Astrocyte (in vitro differentiated cells and primary cell): ENCODE measurements at regions not wholly inside any gene's neighbourhood (a gene's known extent, or its start where the extent isn't known, plus 50 kb on each side); places are given as distances from the start of the nearest gene placed in this dataset.

Source experiments
- DNase-seq: peaks from one replicate; pipeline ENCODE4 v3.0.0-alpha.2; 2010; ENCODE audit warnings: low read depth
- FAIRE-seq: peaks from 2 replicates; lab custom pipeline; 2011; peaks lifted over from hg19 to GRCh38; lab: Jason Lieb, UNC
- H2AFZ ChIP-seq: 2 replicates; pipeline ENCODE4 v1.6.0; 2012; ENCODE audit warnings: low read depth, low read length, inconsistent platforms
- H3K27ac ChIP-seq: 2 replicates; pipeline ENCODE4 v1.5.1; 2011; ENCODE audit warnings: low read depth, low read length, inconsistent platforms
- H3K27me3 ChIP-seq: 2 replicates; pipeline ENCODE4 v1.6.0; 2011; ENCODE audit warnings: low read length, inconsistent platforms; ENCODE audit not compliant: insufficient read depth
- H3K36me3 ChIP-seq: 2 replicates; pipeline ENCODE4 v1.5.1; 2011; ENCODE audit warnings: low read length, inconsistent platforms; ENCODE audit not compliant: insufficient read depth
- H3K4me1 ChIP-seq: 2 replicates; pipeline ENCODE4 v1.5.1; 2011; ENCODE audit warnings: low read length, inconsistent platforms; ENCODE audit not compliant: insufficient read depth
- H3K4me2 ChIP-seq: 2 replicates; pipeline ENCODE4 v1.6.0; 2012; ENCODE audit warnings: low read length, inconsistent platforms
- H3K4me3 ChIP-seq: 2 replicates; pipeline ENCODE4 v1.5.1; 2011; ENCODE audit warnings: low read depth, mild to moderate bottlenecking, low read length, inconsistent platforms; ENCODE audit not compliant: insufficient read depth
- H3K79me2 ChIP-seq: 2 replicates; pipeline ENCODE4 v1.6.0; 2012; ENCODE audit warnings: mild to moderate bottlenecking, low read length, inconsistent platforms; ENCODE audit not compliant: insufficient read depth
- H3K9ac ChIP-seq: 2 replicates; pipeline ENCODE4 v1.6.0; 2012; ENCODE audit warnings: mild to moderate bottlenecking, low read length, inconsistent platforms
- H3K9me3 ChIP-seq: 2 replicates; pipeline ENCODE4 v1.5.1; 2012; ENCODE audit warnings: low read depth, mild to moderate bottlenecking, low read length, inconsistent platforms; ENCODE audit not compliant: insufficient read depth
- H4K20me1 ChIP-seq: 2 replicates; pipeline ENCODE4 v1.6.0; 2012; ENCODE audit warnings: low read length, inconsistent platforms; ENCODE audit not compliant: insufficient read depth
- H3K27ac Mint-ChIP-seq: one replicate; pipeline ENCODE4 v1.8.0; 2021; ENCODE audit warnings: mild to moderate bottlenecking, mixed read lengths; ENCODE audit not compliant: unreplicated experiment
- H3K27me3 Mint-ChIP-seq: one replicate; pipeline ENCODE4 v1.8.0; 2021; ENCODE audit warnings: low read depth, mixed read lengths; ENCODE audit not compliant: unreplicated experiment
- H3K36me3 Mint-ChIP-seq: one replicate; pipeline ENCODE4 v1.8.0; 2021; ENCODE audit warnings: low read depth, mixed read lengths; ENCODE audit not compliant: unreplicated experiment
- H3K4me1 Mint-ChIP-seq: one replicate; pipeline ENCODE4 v1.8.0; 2021; ENCODE audit warnings: low read depth, mixed read lengths; ENCODE audit not compliant: unreplicated experiment
- H3K4me3 Mint-ChIP-seq: one replicate; pipeline ENCODE4 v1.8.0; 2021; ENCODE audit warnings: mild to moderate bottlenecking, moderate library complexity, mixed read lengths; ENCODE audit not compliant: unreplicated experiment
- H3K9me3 Mint-ChIP-seq: one replicate; pipeline ENCODE4 v1.8.0; 2021; ENCODE audit warnings: mild to moderate bottlenecking, mixed read lengths; ENCODE audit not compliant: unreplicated experiment
- EZH2 ChIP-seq: IDR thresholded peaks from 2 replicates; pipeline ENCODE4 v1.6.1; 2012; ENCODE audit warnings: mild to moderate bottlenecking, low read length, inconsistent platforms; ENCODE audit not compliant: insufficient read depth
- TF ChIP-seq, protein P1 (sequence below): IDR thresholded peaks from 2 replicates; pipeline ENCODE4 v1.5.1; 2011; ENCODE audit warnings: low read depth, mild to moderate bottlenecking, inconsistent platforms, low read length, moderate library complexity; ENCODE audit not compliant: insufficient read depth

DNA sequence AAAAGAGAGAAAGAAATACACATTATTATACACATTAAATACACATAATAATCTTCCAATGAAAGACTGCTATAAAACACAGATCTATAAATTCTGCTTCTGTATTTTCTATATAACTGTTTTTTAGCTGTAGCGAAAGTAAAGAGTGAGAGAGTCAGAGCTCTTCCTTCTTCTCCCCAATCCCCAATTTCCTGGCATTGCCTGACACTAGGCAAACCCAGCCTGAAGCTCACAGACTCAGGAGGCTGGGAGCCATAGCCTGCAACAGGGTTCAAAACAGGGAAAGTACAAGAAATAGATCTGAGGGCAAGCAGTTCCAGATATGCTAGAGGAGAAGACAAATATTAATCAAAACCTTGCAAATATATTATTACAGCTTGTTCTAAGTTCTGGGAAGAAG is 201.6 kb downstream of the HNRNPD start:
- Mint-ChIP-seq H3K4me3 (no peak overlapping the region), H3K4me1 (no peaks in the 10 kb centered on the region)

DNA sequence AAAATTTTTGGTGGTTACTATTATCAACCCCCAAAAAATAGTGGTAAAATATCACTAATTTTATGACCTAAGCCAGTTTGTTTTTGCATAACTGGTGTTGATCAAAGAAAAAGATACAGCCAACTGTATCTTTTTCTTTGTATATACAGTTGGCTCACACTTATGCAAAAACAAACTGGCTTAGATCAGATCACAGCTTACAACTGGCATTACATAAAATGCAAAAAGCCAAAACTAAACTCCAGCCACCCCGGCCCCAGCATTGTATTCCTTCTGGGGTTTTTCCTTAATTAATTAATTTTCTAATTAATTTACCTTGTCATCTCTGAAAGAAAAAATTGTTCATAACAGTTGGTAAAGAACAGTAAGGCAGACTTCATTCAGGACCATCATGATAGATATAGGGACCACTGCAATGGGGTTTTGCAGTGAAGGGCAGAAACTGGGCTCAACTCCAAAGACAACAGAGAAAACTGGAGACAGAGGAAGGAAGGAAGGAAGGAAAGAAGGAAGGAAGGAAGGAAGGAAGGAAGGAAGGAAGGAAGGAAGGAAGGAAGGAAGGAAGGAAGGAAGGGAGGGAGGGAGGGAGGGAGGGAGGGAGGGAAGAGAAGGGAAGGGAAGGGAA is 202.1 kb downstream of the HNRNPD start:
- no peak overlapping the region for H3K9ac ChIP-seq
- no peak overlapping the region for H2AFZ ChIP-seq
- FAIRE-seq: no peak
- no peaks in the 10 kb centered on the region for H3K79me2 ChIP-seq
- TF ChIP-seq, protein P1, sequence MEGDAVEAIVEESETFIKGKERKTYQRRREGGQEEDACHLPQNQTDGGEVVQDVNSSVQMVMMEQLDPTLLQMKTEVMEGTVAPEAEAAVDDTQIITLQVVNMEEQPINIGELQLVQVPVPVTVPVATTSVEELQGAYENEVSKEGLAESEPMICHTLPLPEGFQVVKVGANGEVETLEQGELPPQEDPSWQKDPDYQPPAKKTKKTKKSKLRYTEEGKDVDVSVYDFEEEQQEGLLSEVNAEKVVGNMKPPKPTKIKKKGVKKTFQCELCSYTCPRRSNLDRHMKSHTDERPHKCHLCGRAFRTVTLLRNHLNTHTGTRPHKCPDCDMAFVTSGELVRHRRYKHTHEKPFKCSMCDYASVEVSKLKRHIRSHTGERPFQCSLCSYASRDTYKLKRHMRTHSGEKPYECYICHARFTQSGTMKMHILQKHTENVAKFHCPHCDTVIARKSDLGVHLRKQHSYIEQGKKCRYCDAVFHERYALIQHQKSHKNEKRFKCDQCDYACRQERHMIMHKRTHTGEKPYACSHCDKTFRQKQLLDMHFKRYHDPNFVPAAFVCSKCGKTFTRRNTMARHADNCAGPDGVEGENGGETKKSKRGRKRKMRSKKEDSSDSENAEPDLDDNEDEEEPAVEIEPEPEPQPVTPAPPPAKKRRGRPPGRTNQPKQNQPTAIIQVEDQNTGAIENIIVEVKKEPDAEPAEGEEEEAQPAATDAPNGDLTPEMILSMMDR: no peak
- TF ChIP-seq EZH2: no peak
- H3K4me3 Mint-ChIP-seq: no peak overlapping the region
- no peak for DNase-seq
- H3K36me3 ChIP-seq: no peaks in the 10 kb centered on the region
- no peaks in the 10 kb centered on the region for H4K20me1 ChIP-seq
- H3K4me1 ChIP-seq: no peaks in the 10 kb centered on the region
- H3K27ac Mint-ChIP-seq: no peak overlapping the region
- no peak overlapping the region for H3K27ac ChIP-seq
- H3K27me3 Mint-ChIP-seq: peaks cover 10% of the 10 kb centered on the region
- no peak overlapping the region for H3K4me3 ChIP-seq
- H3K4me2 ChIP-seq: no peak overlapping the region
- H3K36me3 Mint-ChIP-seq: no peaks in the 10 kb centered on the region
- no peaks in the 10 kb centered on the region for H3K27me3 ChIP-seq
- peaks cover 7% of the 10 kb centered on the region for H3K9me3 Mint-ChIP-seq
- H3K9me3 ChIP-seq: no peaks in the 10 kb centered on the region
- no peaks in the 10 kb centered on the region for H3K4me1 Mint-ChIP-seq

More for the DNA sequence above, 201.6 kb downstream of the HNRNPD start:
- Mint-ChIP-seq H3K36me3 (no peaks in the 10 kb centered on the region), H3K27ac (no peak overlapping the region), H3K9me3 (peaks cover 10% of the 10 kb centered on the region), H3K27me3 (peaks cover 10% of the 10 kb centered on the region)
- no peaks in the 10 kb centered on the region for H3K79me2 ChIP-seq
- H3K9ac ChIP-seq: no peak overlapping the region
- no peaks in the 10 kb centered on the region for H3K9me3 ChIP-seq
- no peak for FAIRE-seq
- no peak overlapping the region for H2AFZ ChIP-seq
- no peaks in the 10 kb centered on the region for H3K27me3 ChIP-seq
- no peaks in the 10 kb centered on the region for H3K4me1 ChIP-seq
- no peak for DNase-seq
- H3K4me3 ChIP-seq: no peak overlapping the region
- TF ChIP-seq, protein P1: no peak
- TF ChIP-seq EZH2: no peak
- no peaks in the 10 kb centered on the region for H3K36me3 ChIP-seq
- H4K20me1 ChIP-seq: no peaks in the 10 kb centered on the region
- no peak overlapping the region for H3K27ac ChIP-seq
- H3K4me2 ChIP-seq: no peak overlapping the region

DNA sequence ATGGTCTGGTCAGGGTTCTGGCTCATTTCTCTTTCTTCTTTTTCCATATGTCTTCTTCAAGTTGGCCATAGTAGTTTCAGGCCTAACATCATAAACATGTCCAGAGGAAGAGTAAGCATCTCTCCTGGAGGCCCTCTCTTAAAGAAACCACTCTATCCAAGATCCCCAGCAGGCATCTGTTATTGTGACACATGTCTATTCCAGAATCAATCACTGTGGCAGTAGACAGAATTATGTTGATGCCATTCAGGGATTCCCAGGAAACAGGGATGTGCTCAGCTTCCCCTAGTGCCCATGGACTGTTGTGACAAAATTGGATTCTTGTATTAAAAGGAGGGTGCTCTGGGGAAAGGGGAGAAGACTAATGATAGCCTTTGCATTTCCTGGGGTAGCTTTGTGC is 224.0 kb downstream of the HNRNPD start:
- Mint-ChIP-seq H3K4me1 (no peaks in the 10 kb centered on the region), H3K27me3 (peaks cover 13% of the 10 kb centered on the region), H3K4me3 (no peak overlapping the region), H3K27ac (no peak overlapping the region), H3K36me3 (peaks cover 2% of the 10 kb centered on the region), H3K9me3 (peaks cover 6% of the 10 kb centered on the region)
- Histone ChIP-seq H2AFZ (no peak overlapping the region), H4K20me1 (no peaks in the 10 kb centered on the region), H3K36me3 (no peaks in the 10 kb centered on the region), H3K79me2 (no peaks in the 10 kb centered on the region), H3K9ac (no peak overlapping the region), H3K4me1 (no peaks in the 10 kb centered on the region), H3K27me3 (no peaks in the 10 kb centered on the region), H3K9me3 (no peaks in the 10 kb centered on the region), H3K4me2 (no peak overlapping the region), H3K27ac (no peak overlapping the region), H3K4me3 (no peak overlapping the region)
- DNase-seq (no peak), FAIRE-seq (no peak)
- TF ChIP-seq EZH2: no peak
